Thoracic aorta (tissue), 2 donors: ENCODE measurements at regions not wholly inside any gene's neighbourhood (a gene's known extent, or its start where the extent isn't known, plus 50 kb on each side); places are given as distances from the start of the nearest gene placed in this dataset.

ENCODE experiments used
- ATAC-seq: fragments of 150-250 bp; one replicate; pipeline ENCODE4 v1.8.0; 2017; ENCODE audit warnings: low read depth; ENCODE audit not compliant: insufficient number of reproducible peaks, low FRiP score
- DNase-seq: peaks from one replicate; pipeline ENCODE4 v3.0.0-alpha.2; 2020; ENCODE audit warnings: low spot score
- H3K27ac ChIP-seq, 2 donors: fragments of 200-600 bp; sonication (generic); 1 replicate in 1 of 2; 2 replicates in 1 of 2; pipeline ENCODE4 v1.5.1; 2016; ENCODE audit warnings: mild to moderate bottlenecking in 2 of 2, moderate library complexity in 2 of 2
- H3K27me3 ChIP-seq: fragments of 200-600 bp; sonication (generic); replicated peaks from 2 replicates; pipeline ENCODE4 v1.6.0; 2016; ENCODE audit warnings: mild to moderate bottlenecking; ENCODE audit not compliant: insufficient read depth
- H3K36me3 ChIP-seq: fragments of 200-600 bp; sonication (generic); one replicate; pipeline ENCODE4 v1.5.1; 2016
- H3K4me1 ChIP-seq, 2 donors: fragments of 200-600 bp; sonication (generic); 1 replicate in 1 of 2; 2 replicates in 1 of 2; pipeline versions ENCODE4 v1.5.1 to v1.6.0; 2016; ENCODE audit warnings: low read depth in 2 of 2, mild to moderate bottlenecking in 1 of 2; ENCODE audit not compliant: control insufficient read depth in 1 of 2
- H3K4me3 ChIP-seq: fragments of 200-600 bp; sonication (generic); 2 replicates; pipeline ENCODE4 v1.5.1; 2016; ENCODE audit warnings: mild to moderate bottlenecking
- H3K9me3 ChIP-seq: fragments of 200-600 bp; sonication (generic); 2 replicates; pipeline ENCODE4 v1.5.1; 2016
- TF ChIP-seq, protein P1 (sequence below): fragments of 200-600 bp; sonication (generic); IDR thresholded peaks from one replicate; pipeline ENCODE4 v1.5.1; 2019; ENCODE audit warnings: antibody characterized with exemption

DNA sequence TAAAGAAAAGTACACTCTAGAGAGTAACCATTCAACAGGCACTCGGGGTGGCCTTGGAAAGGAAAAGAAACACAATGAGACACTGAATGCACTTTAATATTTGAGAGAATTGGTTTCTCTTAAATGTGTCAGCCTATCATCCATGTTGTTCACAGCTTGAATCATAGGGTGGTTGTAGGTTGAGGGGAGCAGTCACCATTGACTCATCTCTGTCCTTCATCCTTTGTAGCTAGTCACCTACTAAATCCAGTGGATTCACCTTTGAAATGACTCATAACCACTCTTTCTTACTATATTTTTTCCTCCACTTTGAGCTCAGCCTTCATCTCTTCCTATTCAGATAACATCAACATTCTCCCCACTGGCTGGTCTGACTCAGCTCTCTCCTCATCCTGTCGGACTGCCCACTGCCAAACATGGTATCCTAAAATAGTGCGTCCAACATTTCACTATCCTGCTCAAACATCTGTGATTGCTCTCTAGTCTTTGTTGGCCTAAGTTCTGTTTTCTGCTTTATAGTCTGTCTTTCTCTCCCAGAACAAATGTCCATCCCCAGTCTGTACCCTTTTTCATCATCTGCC, 182.7 kb upstream of the GADL1 start:
- no peaks in the 10 kb centered on the region for H3K9me3 ChIP-seq
- H3K36me3 ChIP-seq = no peaks in the 10 kb centered on the region
- TF ChIP-seq, protein P1, sequence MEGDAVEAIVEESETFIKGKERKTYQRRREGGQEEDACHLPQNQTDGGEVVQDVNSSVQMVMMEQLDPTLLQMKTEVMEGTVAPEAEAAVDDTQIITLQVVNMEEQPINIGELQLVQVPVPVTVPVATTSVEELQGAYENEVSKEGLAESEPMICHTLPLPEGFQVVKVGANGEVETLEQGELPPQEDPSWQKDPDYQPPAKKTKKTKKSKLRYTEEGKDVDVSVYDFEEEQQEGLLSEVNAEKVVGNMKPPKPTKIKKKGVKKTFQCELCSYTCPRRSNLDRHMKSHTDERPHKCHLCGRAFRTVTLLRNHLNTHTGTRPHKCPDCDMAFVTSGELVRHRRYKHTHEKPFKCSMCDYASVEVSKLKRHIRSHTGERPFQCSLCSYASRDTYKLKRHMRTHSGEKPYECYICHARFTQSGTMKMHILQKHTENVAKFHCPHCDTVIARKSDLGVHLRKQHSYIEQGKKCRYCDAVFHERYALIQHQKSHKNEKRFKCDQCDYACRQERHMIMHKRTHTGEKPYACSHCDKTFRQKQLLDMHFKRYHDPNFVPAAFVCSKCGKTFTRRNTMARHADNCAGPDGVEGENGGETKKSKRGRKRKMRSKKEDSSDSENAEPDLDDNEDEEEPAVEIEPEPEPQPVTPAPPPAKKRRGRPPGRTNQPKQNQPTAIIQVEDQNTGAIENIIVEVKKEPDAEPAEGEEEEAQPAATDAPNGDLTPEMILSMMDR = no peak
- H3K27me3 ChIP-seq = no peaks in the 10 kb centered on the region
- H3K4me3 ChIP-seq = no peak overlapping the region
- no peak overlapping the region for H3K27ac ChIP-seq
- ATAC-seq = no peak
- DNase-seq = no peak
- H3K4me1 ChIP-seq = peaks cover 0 to 4% of the 10 kb centered on the region in 2 donors

DNA sequence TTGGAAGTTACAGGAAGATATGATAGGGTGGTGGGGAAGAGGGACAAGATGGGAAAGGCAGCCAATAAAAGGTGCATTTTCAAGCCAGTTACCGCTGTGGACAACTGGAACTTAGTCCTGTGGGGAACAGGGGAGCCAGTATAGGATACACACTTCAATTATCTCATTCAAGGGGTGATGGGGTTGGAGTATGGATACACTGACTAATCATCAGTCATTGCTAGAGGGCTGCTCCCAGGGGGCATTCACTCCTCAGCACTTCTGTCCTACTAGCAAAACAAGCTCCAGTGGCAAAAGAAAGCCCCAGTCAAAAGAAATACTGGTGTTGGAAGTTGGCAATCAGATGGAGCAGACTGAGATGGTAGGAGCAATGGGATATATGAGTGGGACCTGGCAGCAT, 183.4 kb upstream of the GADL1 start:
- DNase-seq = no peak
- ATAC-seq = no peak
- Histone ChIP-seq H3K9me3 (no peaks in the 10 kb centered on the region), H3K4me3 (no peak overlapping the region), H3K36me3 (no peaks in the 10 kb centered on the region), H3K27me3 (no peaks in the 10 kb centered on the region), H3K4me1 (peaks cover 0 to 4% of the 10 kb centered on the region in 2 donors), H3K27ac (no peak overlapping the region)
- TF ChIP-seq, protein P1 = no peak

DNA sequence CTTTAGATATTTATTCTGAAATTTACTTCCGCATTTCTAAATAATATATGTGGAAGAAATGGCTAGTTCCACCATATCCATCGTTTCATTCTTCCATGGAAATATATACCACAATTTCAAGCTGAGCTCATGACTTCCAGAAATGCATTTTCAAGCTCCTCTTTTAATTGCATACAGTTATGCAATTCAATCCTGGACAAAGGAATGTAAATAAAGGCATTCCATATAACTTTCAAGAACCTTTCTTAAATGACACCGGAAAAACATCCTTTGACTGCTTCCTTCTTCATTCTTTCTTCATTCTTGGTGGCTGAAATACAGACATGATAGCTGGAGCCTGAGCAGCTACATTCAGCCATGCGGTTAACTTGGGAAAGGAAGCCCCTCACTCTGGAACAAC, 185.2 kb upstream of the GADL1 start:
- H3K36me3 ChIP-seq = no peaks in the 10 kb centered on the region
- ATAC-seq (no peak), DNase-seq (no peak)
- peaks cover 0 to 4% of the 10 kb centered on the region in 2 donors for H3K4me1 ChIP-seq
- no peak overlapping the region for H3K27ac ChIP-seq
- no peaks in the 10 kb centered on the region for H3K27me3 ChIP-seq
- TF ChIP-seq, protein P1 = no peak
- no peak overlapping the region for H3K4me3 ChIP-seq
- H3K9me3 ChIP-seq = no peaks in the 10 kb centered on the region

DNA sequence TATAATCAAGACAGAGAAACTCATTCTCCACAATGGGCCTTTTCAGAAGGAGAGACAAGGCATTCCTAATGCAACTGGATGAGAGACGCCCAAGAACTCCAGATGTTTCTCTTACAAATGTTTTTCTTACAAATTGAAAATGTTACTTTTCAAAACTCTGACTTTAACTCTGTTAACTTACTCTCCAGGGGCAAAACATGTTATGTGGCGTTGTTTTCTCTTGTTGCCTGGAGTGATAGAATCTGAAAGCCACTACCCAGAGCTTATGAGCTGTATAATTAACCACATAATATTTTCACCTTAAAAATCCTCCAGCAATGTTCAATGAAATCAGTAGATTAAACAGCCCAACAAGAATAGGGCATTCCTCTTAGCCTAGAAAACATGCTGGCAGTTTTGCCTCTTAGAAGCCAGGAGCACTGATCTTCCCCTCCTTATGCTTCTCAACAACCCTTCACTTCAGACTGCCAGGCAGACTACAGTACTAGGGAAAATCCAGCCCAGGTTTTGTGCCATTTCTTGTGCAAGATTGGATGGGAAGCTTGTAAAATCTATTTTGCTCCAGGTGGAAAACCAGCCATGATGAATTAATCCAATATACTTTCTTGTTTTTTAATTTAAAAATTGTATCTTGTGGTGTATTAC, 186.7 kb upstream of the GADL1 start:
- Histone ChIP-seq H3K27ac (no peak overlapping the region), H3K4me1 (peaks cover 0 to 4% of the 10 kb centered on the region in 2 donors), H3K36me3 (no peaks in the 10 kb centered on the region), H3K9me3 (no peaks in the 10 kb centered on the region), H3K4me3 (no peak overlapping the region), H3K27me3 (no peaks in the 10 kb centered on the region)
- TF ChIP-seq, protein P1 = no peak
- ATAC-seq (no peak), DNase-seq (no peak)

- ATAC-seq (no peak), DNase-seq (no peak)
- peaks cover 0 to 15% of the 10 kb centered on the region in 2 donors for H3K4me1 ChIP-seq
- H3K27me3 ChIP-seq = no peaks in the 10 kb centered on the region
- no peak overlapping the region for H3K27ac ChIP-seq
- no peaks in the 10 kb centered on the region for H3K36me3 ChIP-seq
- TF ChIP-seq, protein P1 = no peak
- no peaks in the 10 kb centered on the region for H3K9me3 ChIP-seq
- H3K4me3 ChIP-seq = no peak overlapping the region
These were observed 191.7 kb upstream of the GADL1 start for GRCh38 chr3:31086148-31086547.
